H1 (cell line): ENCODE measurements at regions not wholly inside any gene's neighbourhood (a gene's known extent, or its start where the extent isn't known, plus 50 kb on each side); places are given as distances from the start of the nearest gene placed in this dataset.

Source experiments
- CTCF ChIA-PET: fragments of 300-600 bp; sonication (Branson Sonifier 250); formaldehyde crosslinking; loops from one replicate; lab custom pipeline; 2021; ENCODE audit not compliant: partially characterized antibody; lab: Charles Lee
- POLR2A ChIA-PET: fragments of 300-600 bp; sonication (Branson Sonifier 250); formaldehyde crosslinking; loops from one replicate; lab custom pipeline; 2021; ENCODE audit warnings: inconsistent platforms; ENCODE audit not compliant: partially characterized antibody; lab: Charles Lee
- DNase-seq, 2 experiments: peaks; one replicate each; pipeline versions ENCODE4 v3.0.0 to v3.0.0-alpha.2; 2010 to 2022; ENCODE audit warnings: low spot score in 2 of 2, low read depth in 1 of 2, mixed read lengths in 1 of 2
- FAIRE-seq: peaks from 2 replicates; lab custom pipeline; 2011; peaks lifted over from hg19 to GRCh38; lab: Jason Lieb, UNC
- H2AFZ ChIP-seq: 2 replicates; pipeline ENCODE4 v1.8.1; 2012; ENCODE audit warnings: low read length, inconsistent platforms
- H2AK5ac ChIP-seq: 2 replicates; pipeline ENCODE4 v1.6.1; 2013; ENCODE audit warnings: low read depth, low read length
- H2BK120ac ChIP-seq: replicated peaks from 2 replicates; pipeline ENCODE3; 2013; ENCODE audit warnings: low read depth, low read length, inconsistent platforms
- H2BK12ac ChIP-seq: 2 replicates; pipeline ENCODE4 v1.6.1; 2013; ENCODE audit warnings: low read depth, low read length
- H2BK15ac ChIP-seq: 2 replicates; pipeline ENCODE4 v1.6.1; 2013; ENCODE audit warnings: low read length
- H2BK20ac ChIP-seq: 2 replicates; pipeline ENCODE4 v1.6.1; 2013; ENCODE audit warnings: low read length
- H2BK5ac ChIP-seq: 2 replicates; pipeline ENCODE4 v1.6.1; 2013; ENCODE audit warnings: low read depth, low read length
- H3K14ac ChIP-seq: 2 replicates; pipeline ENCODE4 v1.6.1; 2013; ENCODE audit warnings: inconsistent platforms; ENCODE audit not compliant: insufficient read length
- H3K18ac ChIP-seq: 2 replicates; pipeline ENCODE4 v1.6.1; 2013; ENCODE audit warnings: low read length; ENCODE audit errors: extremely low read depth
- H3K23ac ChIP-seq: 2 replicates; pipeline ENCODE4 v1.6.1; 2013; ENCODE audit warnings: inconsistent platforms; ENCODE audit not compliant: insufficient read length
- H3K23me2 ChIP-seq: 2 replicates; pipeline ENCODE4 v1.6.1; 2013; ENCODE audit warnings: low read depth, low read length
- H3K27ac ChIP-seq: 2 replicates; pipeline ENCODE4 v1.6.1; 2011; ENCODE audit warnings: low read depth, low read length, inconsistent platforms
- H3K27me3 ChIP-seq, 4 experiments: replicated peaks in 1 of 4; 1 replicate in 1 of 4; 2 replicates in 3 of 4; pipeline versions ENCODE4 v1.6.1 to v1.8.1; 2011 to 2013; ENCODE audit warnings: low read length in 3 of 4, mild to moderate bottlenecking in 3 of 4, inconsistent platforms in 2 of 4, mixed read lengths in 2 of 4, moderate library complexity in 1 of 4; ENCODE audit not compliant: control insufficient read depth in 3 of 4, insufficient read depth in 3 of 4; ENCODE audit errors: extremely low read depth in 1 of 4
- H3K36me3 ChIP-seq, 4 experiments: 2 replicates each; pipeline versions ENCODE4 v1.6.1 to v1.8.1; 2011 to 2013; ENCODE audit warnings: mild to moderate bottlenecking in 4 of 4, low read length in 3 of 4, moderate library complexity in 2 of 4, control low read depth in 1 of 4, inconsistent platforms in 1 of 4; ENCODE audit not compliant: insufficient read depth in 4 of 4, control insufficient read depth in 2 of 4
- H3K4ac ChIP-seq: replicated peaks from 2 replicates; pipeline ENCODE3; 2013; ENCODE audit warnings: low read length, low read depth, mixed read lengths, inconsistent platforms; ENCODE audit not compliant: insufficient read length
- H3K4me1 ChIP-seq, 4 experiments: replicated peaks in 1 of 4; 1 replicate in 1 of 4; 2 replicates in 3 of 4; pipeline versions ENCODE4 v1.6.1 to v1.8.1; 2011 to 2013; ENCODE audit warnings: low read length in 3 of 4, inconsistent platforms in 2 of 4, mixed read lengths in 1 of 4; ENCODE audit not compliant: insufficient read depth in 4 of 4, control insufficient read depth in 3 of 4
- H3K4me2 ChIP-seq, 2 experiments: 2 replicates each; pipeline versions ENCODE4 v1.6.1 to v1.8.1; 2011 to 2013; ENCODE audit warnings: low read depth in 2 of 2, low read length in 2 of 2, control low read depth in 1 of 2, inconsistent platforms in 1 of 2, mild to moderate bottlenecking in 1 of 2; ENCODE audit not compliant: insufficient read depth in 1 of 2
- H3K4me3 ChIP-seq, 4 experiments: fragments of 200-600, 300-600 bp in 1 of 4; sonication (generic), shearing (Covaris generic), sonication (Bioruptor Twin) in 1 of 4; 2 replicates each; pipeline versions ENCODE4 v1.5.1 to v1.8.1; 2011 to 2016; ENCODE audit warnings: low read length in 4 of 4, low read depth in 3 of 4, control low read depth in 2 of 4, inconsistent platforms in 2 of 4, mild to moderate bottlenecking in 2 of 4, mixed read lengths in 1 of 4, moderate library complexity in 1 of 4; ENCODE audit not compliant: insufficient read depth in 2 of 4; ENCODE audit errors: extremely low read depth in 1 of 4
- H3K56ac ChIP-seq: replicated peaks from 2 replicates; pipeline ENCODE3; 2013; ENCODE audit warnings: low read depth, mild to moderate bottlenecking, mixed read lengths, low read length, inconsistent platforms; ENCODE audit not compliant: insufficient read length
- H3K79me1 ChIP-seq: 2 replicates; pipeline ENCODE4 v1.6.1; 2013; ENCODE audit warnings: low read depth, low read length, control low read depth
- H3K79me2 ChIP-seq, 2 experiments: 2 replicates each; pipeline versions ENCODE4 v1.6.1 to v1.8.1; 2012 to 2013; ENCODE audit warnings: low read length in 2 of 2, mild to moderate bottlenecking in 2 of 2, inconsistent platforms in 1 of 2; ENCODE audit not compliant: insufficient read depth in 2 of 2, control insufficient read depth in 1 of 2
- H3K9ac ChIP-seq, 4 experiments: replicated peaks in 1 of 4; 1 replicate in 1 of 4; 2 replicates in 3 of 4; pipeline versions ENCODE4 v1.6.1 to v1.8.1; 2011 to 2013; ENCODE audit warnings: low read depth in 3 of 4, low read length in 3 of 4, control low read depth in 2 of 4, mild to moderate bottlenecking in 2 of 4, moderate library complexity in 2 of 4, inconsistent platforms in 1 of 4; ENCODE audit errors: extremely low read depth in 1 of 4
- H3K9me3 ChIP-seq, 2 experiments: 2 replicates each; pipeline versions ENCODE4 v1.6.1 to v1.8.1; 2012 to 2013; ENCODE audit warnings: mild to moderate bottlenecking in 2 of 2, moderate library complexity in 2 of 2, control low read depth in 1 of 2, inconsistent platforms in 1 of 2, low read depth in 1 of 2, low read length in 1 of 2, mixed read lengths in 1 of 2; ENCODE audit not compliant: insufficient read depth in 2 of 2
- H4K20me1 ChIP-seq, 2 experiments: replicated peaks in 1 of 2; 2 replicates each; pipeline versions ENCODE3 to v1.8.1; 2011 to 2013; ENCODE audit warnings: inconsistent platforms in 2 of 2, low read length in 2 of 2, mild to moderate bottlenecking in 1 of 2; ENCODE audit not compliant: insufficient read depth in 2 of 2, control insufficient read depth in 1 of 2
- H4K5ac ChIP-seq: 2 replicates; pipeline ENCODE4 v1.6.1; 2013; ENCODE audit warnings: low read length, low read depth, mixed read lengths, inconsistent platforms; ENCODE audit not compliant: insufficient read length
- H4K8ac ChIP-seq: 2 replicates; pipeline ENCODE4 v1.8.0; 2013; ENCODE audit warnings: mild to moderate bottlenecking, moderate library complexity, low read length, inconsistent platforms; ENCODE audit not compliant: insufficient read depth; ENCODE audit errors: extremely low read depth
- H4K91ac ChIP-seq: replicated peaks from 2 replicates; pipeline ENCODE3; 2013; ENCODE audit warnings: low read length, mixed read lengths, inconsistent platforms; ENCODE audit not compliant: insufficient read length
- CHD1 ChIP-seq: IDR thresholded peaks from 2 replicates; pipeline ENCODE4 v1.6.1; 2012; ENCODE audit warnings: low read depth, low read length, improper control_type of control experiment
- HDAC2 ChIP-seq, 2 experiments: fragments of 300-600 bp in 1 of 2; sonication (generic) in 1 of 2; IDR thresholded peaks; 2 replicates each; pipeline ENCODE4 v1.6.1; 2011 to 2012; ENCODE audit warnings: low read depth in 2 of 2, low read length in 2 of 2, mild to moderate bottlenecking in 2 of 2, moderate library complexity in 2 of 2, borderline replicate concordance in 1 of 2, inconsistent platforms in 1 of 2
- JUN ChIP-seq: IDR thresholded peaks from 2 replicates; pipeline ENCODE4 v1.6.1; 2011; ENCODE audit warnings: low read depth, mild to moderate bottlenecking, improper control_type of control experiment, low read length
- KDM4A ChIP-seq: IDR thresholded peaks from one replicate; pipeline ENCODE4 v1.7.1; 2012; ENCODE audit warnings: low read depth, mild to moderate bottlenecking, moderate library complexity, low read length, inconsistent platforms; ENCODE audit not compliant: severe bottlenecking
- PHF8 ChIP-seq: fragments of 200-600 bp; sonication (generic); conservative IDR thresholded peaks from 2 replicates; pipeline ENCODE4 v1.7.1; 2012; ENCODE audit warnings: low read depth, mild to moderate bottlenecking, inconsistent platforms, low read length, moderate library complexity
- SAP30 ChIP-seq: fragments of 300-600 bp; sonication (generic); IDR thresholded peaks from 2 replicates; pipeline ENCODE4 v1.7.1; 2012; ENCODE audit warnings: low read length, moderate library complexity, mild to moderate bottlenecking, inconsistent platforms; ENCODE audit not compliant: insufficient read depth, insufficient replicate concordance
- SIX5 ChIP-seq: IDR thresholded peaks from 2 replicates; pipeline ENCODE4 v1.6.1; 2011; ENCODE audit warnings: mild to moderate bottlenecking, low read depth, low read length
- SP1 ChIP-seq: IDR thresholded peaks from 2 replicates; pipeline ENCODE4 v1.6.1; 2011; ENCODE audit warnings: low read depth, low read length
- TBP ChIP-seq: IDR thresholded peaks from 2 replicates; pipeline ENCODE4 v1.6.1; 2011; ENCODE audit warnings: low read depth, low read length, improper control_type of control experiment
- TEAD4 ChIP-seq: IDR thresholded peaks from 2 replicates; pipeline ENCODE4 v1.6.1; 2012; ENCODE audit warnings: low read depth, low read length, inconsistent platforms, mixed read lengths
- WGBS, 2 experiments: shearing (Covaris generic) in 1 of 2; methylation state at CpG; one replicate each; pipeline versions ENCODE4 v1.1.6 to v1.1.7; 2013 to 2015; ENCODE audit warnings: low lambda C conversion rate in 2 of 2, mixed read lengths in 2 of 2, inconsistent platforms in 1 of 2, low coverage in 1 of 2, missing lambda C conversion rate in 1 of 2; ENCODE audit not compliant: insufficient replicate concordance in 2 of 2, insufficient coverage in 1 of 2, insufficient read length in 1 of 2; ENCODE audit errors: extremely low coverage in 1 of 2, missing lambda C conversion rate in 1 of 2; 5-methylcytosine and 5-hydroxymethylcytosine counted together

GRCh38 chr10:57948796-57949195 is 318.9 kb downstream of the IPMK start (continued):
- no peak for TF ChIP-seq TBP

- CTCF ChIA-PET: no interaction called here
These were observed 320.9 kb downstream of the IPMK start for GRCh38 chr10:57946833-57947232.

More at GRCh38 chr10:57946833-57947232, 320.9 kb downstream of the IPMK start:
- Histone ChIP-seq H3K56ac (no peak overlapping the region), H3K4ac (no peak overlapping the region), H3K79me2 (no peaks in the 10 kb centered on the region), H3K23ac (no peak overlapping the region), H4K20me1 (no peaks in the 10 kb centered on the region), H3K9ac (no peak overlapping the region), H2BK5ac (no peak overlapping the region), H3K4me2 (no peak overlapping the region), H4K8ac (no peak overlapping the region), H3K36me3 (no peaks in the 10 kb centered on the region), H2BK120ac (no peak overlapping the region), H2BK15ac (no peak overlapping the region), H3K23me2 (no peaks in the 10 kb centered on the region), H3K4me1 (no peaks in the 10 kb centered on the region), H3K9me3 (peaks cover 2 to 3% of the 10 kb centered on the region in 2 experiments; a peak in 1 of 4 replicates), H2AFZ (no peak overlapping the region), H4K91ac (no peak overlapping the region), H3K14ac (no peak overlapping the region), H4K5ac (no peak overlapping the region), H2AK5ac (no peak overlapping the region), H3K27ac (no peak overlapping the region), H3K18ac (no peak overlapping the region)
- 89% methylated on average over 1 of the region's 1 CpG; no CpG with 5 or more reads in 1 of the 2 experiments for WGBS, 2 experiments
- no peak for DNase-seq
- POLR2A ChIA-PET: no interaction called here
- TF ChIP-seq JUN (no peak), HDAC2 (IDR thresholded peaks at IDR 0.05; ENCODE audit: borderline replicate concordance in 1 of 2, low read depth in 2 of 2, low read length in 2 of 2) (no peak), KDM4A (no peak), SAP30 (no peak), SP1 (no peak), CHD1 (no peak), SIX5 (no peak), TEAD4 (no peak), PHF8 (no peak)
- TF ChIP-seq, all 59 proteins: peak for 0
- Histone ChIP-seq H2BK12ac (no peak overlapping the region), H3K27me3 (no peaks in the 10 kb centered on the region), H2BK20ac (no peak overlapping the region), H3K4me3 (no peak overlapping the region), H3K79me1 (no peaks in the 10 kb centered on the region)
- FAIRE-seq: no peak
